ENCODE measurements at regions not wholly inside any gene's neighbourhood (a gene's known extent, or its start where the extent isn't known, plus 50 kb on each side); places are given as distances from the start of the nearest gene placed in this dataset.

DNA sequence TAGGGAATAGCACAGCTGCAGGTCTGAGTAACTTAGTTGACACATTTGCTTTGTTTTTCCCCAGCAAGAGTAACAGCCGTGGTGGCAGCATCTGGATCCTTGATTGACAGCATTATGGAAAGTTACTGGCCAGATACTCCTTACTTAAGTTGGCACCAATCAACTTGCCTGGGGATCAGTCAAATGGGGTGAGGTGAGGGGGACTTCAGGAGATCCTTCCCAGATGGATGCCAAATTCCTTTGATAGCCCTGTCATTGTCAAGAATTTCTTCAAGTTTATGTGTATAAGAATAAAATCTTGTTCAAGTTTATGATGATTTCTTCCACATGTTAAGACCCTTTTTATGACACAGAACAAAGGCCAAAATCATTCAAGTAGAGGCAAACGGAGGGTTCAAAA, 618.4 kb downstream of the SLC6A15 start:
- TF ChIP-seq, protein P1, sequence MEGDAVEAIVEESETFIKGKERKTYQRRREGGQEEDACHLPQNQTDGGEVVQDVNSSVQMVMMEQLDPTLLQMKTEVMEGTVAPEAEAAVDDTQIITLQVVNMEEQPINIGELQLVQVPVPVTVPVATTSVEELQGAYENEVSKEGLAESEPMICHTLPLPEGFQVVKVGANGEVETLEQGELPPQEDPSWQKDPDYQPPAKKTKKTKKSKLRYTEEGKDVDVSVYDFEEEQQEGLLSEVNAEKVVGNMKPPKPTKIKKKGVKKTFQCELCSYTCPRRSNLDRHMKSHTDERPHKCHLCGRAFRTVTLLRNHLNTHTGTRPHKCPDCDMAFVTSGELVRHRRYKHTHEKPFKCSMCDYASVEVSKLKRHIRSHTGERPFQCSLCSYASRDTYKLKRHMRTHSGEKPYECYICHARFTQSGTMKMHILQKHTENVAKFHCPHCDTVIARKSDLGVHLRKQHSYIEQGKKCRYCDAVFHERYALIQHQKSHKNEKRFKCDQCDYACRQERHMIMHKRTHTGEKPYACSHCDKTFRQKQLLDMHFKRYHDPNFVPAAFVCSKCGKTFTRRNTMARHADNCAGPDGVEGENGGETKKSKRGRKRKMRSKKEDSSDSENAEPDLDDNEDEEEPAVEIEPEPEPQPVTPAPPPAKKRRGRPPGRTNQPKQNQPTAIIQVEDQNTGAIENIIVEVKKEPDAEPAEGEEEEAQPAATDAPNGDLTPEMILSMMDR (IDR thresholded peaks at IDR 0.05) = no peak
- TF ChIP-seq POLR2AphosphoS5 (IDR thresholded peaks at IDR 0.05) = no peak

Data from upper lobe of left lung (tissue), 4 donors.